GM20000 (cell line): ENCODE measurements at regions not wholly inside any gene's neighbourhood (a gene's known extent, or its start where the extent isn't known, plus 50 kb on each side); places are given as distances from the start of the nearest gene placed in this dataset.

Experiments
- DNase-seq: peaks from one replicate; pipeline ENCODE4 v3.0.0; 2012; ENCODE audit warnings: low spot score
- CTCF ChIP-seq: IDR thresholded peaks from 2 replicates; pipeline ENCODE4 v1.5.1; 2012; ENCODE audit warnings: mild to moderate bottlenecking, control low read depth; ENCODE audit errors: extremely low read depth, missing control alignments

- DNase-seq: no peak
- no peak for TF ChIP-seq CTCF
Measured at GRCh38 chr4:95714571-95714970, 125.3 kb upstream of the PDHA2 start.

- TF ChIP-seq CTCF: no peak
- no peak for DNase-seq
Measured at GRCh38 chr4:95705323-95705722, 134.6 kb upstream of the PDHA2 start.

- TF ChIP-seq CTCF: no peak
- no peak for DNase-seq
Measured at GRCh38 chr4:95701500-95702170, 138.3 kb upstream of the PDHA2 start.

GRCh38 chr4:95694411-95694810 is 145.5 kb upstream of the PDHA2 start:
- no peak for DNase-seq
- TF ChIP-seq CTCF: no peak

- no peak for TF ChIP-seq CTCF
- no peak for DNase-seq
Measured at GRCh38 chr4:95693594-95693993, 144.8 kb upstream of the UNC5C start.

- no peak for TF ChIP-seq CTCF
- no peak for DNase-seq
Measured at GRCh38 chr4:95676190-95676589, 127.4 kb upstream of the UNC5C start.

GRCh38 chr4:95675623-95676022 is 126.8 kb upstream of the UNC5C start:
- no peak for DNase-seq
- no peak for TF ChIP-seq CTCF
